Stimulated activated effector memory CD8-positive, alpha-beta T cell treated with anti-CD3 and anti-CD28 coated beads, Interleukin-12 subunit alpha, Interleukin-12 subunit beta, amount 100 ng/mL, for 72 hours (primary cell): ENCODE measurements at regions not wholly inside any gene's neighbourhood (a gene's known extent, or its start where the extent isn't known, plus 50 kb on each side); places are given as distances from the start of the nearest gene placed in this dataset.

ENCODE experiments used
- ATAC-seq: fragments of 150-1000 bp; cut with Tn5 transposase; 2 replicates; pipeline ENCODE4 v1.10.0; 2021
- DNase-seq, 2 donors: peaks; one replicate each; pipeline ENCODE4 v3.0.0; 2021 to 2022; ENCODE audit warnings: low spot score in 2 of 2
- H3K27ac Mint-ChIP-seq: one replicate; pipeline ENCODE4 v1.8.0; 2022; ENCODE audit warnings: mild to moderate bottlenecking, mixed read lengths
- H3K36me3 Mint-ChIP-seq: one replicate; pipeline ENCODE4 v1.8.0; 2022; ENCODE audit warnings: mild to moderate bottlenecking, mixed read lengths
- H3K4me1 Mint-ChIP-seq: one replicate; pipeline ENCODE4 v1.8.0; 2022; ENCODE audit warnings: mixed read lengths
- H3K4me3 Mint-ChIP-seq: one replicate; pipeline ENCODE4 v1.8.0; 2022; ENCODE audit warnings: mild to moderate bottlenecking, mixed read lengths
- H3K9me3 Mint-ChIP-seq: one replicate; pipeline ENCODE4 v1.8.0; 2022; ENCODE audit warnings: mixed read lengths

- peaks cover 10% of the 10 kb centered on the region for H3K9me3 Mint-ChIP-seq
- H3K36me3 Mint-ChIP-seq: no peaks in the 10 kb centered on the region
- no peak for ATAC-seq
Observed at GRCh38 chr11:25928076-25928475, 403.9 kb upstream of the ANO3 start.

GRCh38 chr11:25938952-25939351 lies 393.0 kb upstream of the ANO3 start:
- no peaks in the 10 kb centered on the region for H3K4me1 Mint-ChIP-seq
- peaks cover 14% of the 10 kb centered on the region for H3K9me3 Mint-ChIP-seq
- no peak for DNase-seq
- no peak overlapping the region for H3K4me3 Mint-ChIP-seq
- H3K27ac Mint-ChIP-seq: no peak overlapping the region
- no peak for ATAC-seq
- H3K36me3 Mint-ChIP-seq: no peaks in the 10 kb centered on the region

More at GRCh38 chr11:25928076-25928475, 403.9 kb upstream of the ANO3 start:
- no peak for DNase-seq
- H3K27ac Mint-ChIP-seq: no peak overlapping the region
- no peak overlapping the region for H3K4me3 Mint-ChIP-seq
- H3K4me1 Mint-ChIP-seq: no peaks in the 10 kb centered on the region

DNA sequence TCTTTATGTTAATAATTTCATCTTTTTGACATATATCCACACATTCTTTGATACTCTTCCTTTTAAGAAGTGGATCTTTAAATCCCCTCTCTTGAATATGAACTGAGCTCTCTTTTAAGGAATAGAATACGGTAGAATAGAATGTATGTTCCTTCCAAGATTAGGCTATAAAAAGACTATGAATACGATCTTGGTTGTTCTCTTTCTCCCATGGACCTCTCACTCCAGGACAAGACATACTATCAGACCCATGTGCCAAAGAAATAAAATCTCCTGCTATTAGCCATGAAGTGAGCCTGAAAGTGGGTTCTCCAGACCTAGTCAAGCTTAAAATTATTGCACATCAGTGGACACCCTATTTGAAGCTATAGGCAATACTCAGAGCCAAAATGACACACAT lies 392.2 kb upstream of the ANO3 start:
- no peak overlapping the region for H3K27ac Mint-ChIP-seq
- ATAC-seq (no peak), DNase-seq (no peak)
- no peak overlapping the region for H3K4me3 Mint-ChIP-seq
- H3K4me1 Mint-ChIP-seq: no peaks in the 10 kb centered on the region
- no peaks in the 10 kb centered on the region for H3K36me3 Mint-ChIP-seq
- peaks cover 14% of the 10 kb centered on the region for H3K9me3 Mint-ChIP-seq

DNA sequence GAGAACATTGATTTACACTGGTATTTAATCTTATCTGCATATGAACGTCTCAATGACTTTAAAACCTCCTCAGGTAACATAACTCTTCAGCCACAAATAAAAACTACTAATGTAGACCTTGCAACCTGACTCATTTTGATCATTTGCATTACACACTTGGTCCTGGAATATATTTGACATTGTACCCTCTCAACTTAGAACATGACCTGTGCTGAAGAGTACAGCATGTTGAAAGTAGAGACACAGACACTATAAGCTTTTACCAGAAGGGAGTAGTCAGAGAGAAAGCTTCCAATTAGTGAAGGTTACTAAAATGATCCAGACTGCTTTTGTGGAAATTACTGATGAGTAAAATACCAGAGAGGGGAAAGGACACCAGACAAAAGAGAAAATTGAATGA lies 390.6 kb upstream of the ANO3 start:
- H3K36me3 Mint-ChIP-seq: no peaks in the 10 kb centered on the region
- DNase-seq (no peak), ATAC-seq (no peak)
- H3K27ac Mint-ChIP-seq: no peak overlapping the region
- no peak overlapping the region for H3K4me3 Mint-ChIP-seq
- H3K4me1 Mint-ChIP-seq: no peaks in the 10 kb centered on the region
- H3K9me3 Mint-ChIP-seq: peaks cover 17% of the 10 kb centered on the region

DNA sequence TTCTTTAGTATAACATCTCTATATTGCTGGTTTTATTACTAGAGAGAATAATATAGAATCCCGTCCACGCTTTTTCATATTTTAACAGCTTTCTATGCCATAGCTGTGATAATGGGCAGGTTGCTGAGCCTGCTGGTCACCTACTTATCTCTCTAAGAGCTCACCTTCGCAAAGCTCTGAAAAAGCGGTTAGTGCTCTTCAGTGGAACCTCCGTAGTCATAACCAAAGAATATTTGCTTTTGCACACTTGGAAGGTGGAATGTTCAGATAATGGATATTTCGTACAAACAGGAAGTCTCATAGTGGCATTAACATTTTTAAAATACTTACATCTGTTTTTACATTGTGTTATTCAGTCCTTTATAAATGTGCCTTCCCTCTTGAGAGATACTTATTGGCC lies 388.9 kb upstream of the ANO3 start:
- H3K4me1 Mint-ChIP-seq: no peaks in the 10 kb centered on the region
- peaks cover 16% of the 10 kb centered on the region for H3K9me3 Mint-ChIP-seq
- no peaks in the 10 kb centered on the region for H3K36me3 Mint-ChIP-seq
- no peak overlapping the region for H3K27ac Mint-ChIP-seq
- no peak for DNase-seq
- no peak for ATAC-seq
- no peak overlapping the region for H3K4me3 Mint-ChIP-seq

- Mint-ChIP-seq H3K27ac (no peak overlapping the region), H3K4me1 (no peaks in the 10 kb centered on the region), H3K9me3 (peaks cover 16% of the 10 kb centered on the region), H3K36me3 (no peaks in the 10 kb centered on the region), H3K4me3 (no peak overlapping the region)
- no peak for ATAC-seq
- no peak for DNase-seq
Observed at GRCh38 chr11:25943777-25944661, 387.9 kb upstream of the ANO3 start.

DNA sequence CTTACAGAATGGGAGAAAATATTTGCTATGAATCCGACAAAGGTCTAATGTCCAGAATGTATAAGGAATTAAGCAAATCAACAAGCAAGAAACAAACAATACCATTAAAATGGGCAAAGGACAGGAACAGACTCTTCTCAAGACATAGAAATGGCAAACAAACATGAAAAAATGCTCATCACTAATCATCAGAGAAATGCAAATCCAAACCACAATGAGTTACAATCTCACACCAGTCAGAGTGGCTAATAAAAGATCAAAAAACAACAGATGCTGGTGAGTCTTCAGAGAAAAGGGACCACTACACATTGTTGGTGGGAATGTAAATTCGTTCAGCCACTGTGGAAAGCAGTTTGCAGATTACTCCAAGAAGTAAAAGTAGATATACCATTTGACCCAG lies 382.0 kb upstream of the ANO3 start:
- Mint-ChIP-seq H3K4me1 (no peaks in the 10 kb centered on the region), H3K9me3 (peaks cover 22% of the 10 kb centered on the region), H3K4me3 (no peak overlapping the region), H3K36me3 (no peaks in the 10 kb centered on the region), H3K27ac (no peak overlapping the region)
- ATAC-seq (no peak), DNase-seq (no peak)

DNA sequence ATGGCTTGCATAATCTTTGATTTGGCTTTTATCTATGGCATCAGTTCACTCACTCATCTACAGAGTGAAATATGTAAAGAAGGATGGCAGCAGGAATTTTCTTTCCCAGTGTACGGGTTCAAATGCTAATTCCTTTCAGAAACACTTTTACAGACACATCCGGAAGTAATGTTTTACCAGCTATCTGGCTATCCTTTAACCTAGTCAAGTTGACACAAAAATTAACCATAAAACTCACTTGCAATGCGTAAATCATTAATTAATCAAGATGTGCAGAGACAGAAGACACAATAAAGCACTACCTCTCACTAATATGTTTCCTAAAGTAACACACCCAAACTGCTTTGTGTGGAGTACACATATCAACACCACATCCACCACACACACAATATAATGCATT lies 378.9 kb upstream of the ANO3 start:
- H3K36me3 Mint-ChIP-seq: no peaks in the 10 kb centered on the region
- ATAC-seq: no peak
- H3K4me1 Mint-ChIP-seq: no peaks in the 10 kb centered on the region
- no peak for DNase-seq
- peaks cover 19% of the 10 kb centered on the region for H3K9me3 Mint-ChIP-seq
- no peak overlapping the region for H3K4me3 Mint-ChIP-seq
- H3K27ac Mint-ChIP-seq: no peak overlapping the region

DNA sequence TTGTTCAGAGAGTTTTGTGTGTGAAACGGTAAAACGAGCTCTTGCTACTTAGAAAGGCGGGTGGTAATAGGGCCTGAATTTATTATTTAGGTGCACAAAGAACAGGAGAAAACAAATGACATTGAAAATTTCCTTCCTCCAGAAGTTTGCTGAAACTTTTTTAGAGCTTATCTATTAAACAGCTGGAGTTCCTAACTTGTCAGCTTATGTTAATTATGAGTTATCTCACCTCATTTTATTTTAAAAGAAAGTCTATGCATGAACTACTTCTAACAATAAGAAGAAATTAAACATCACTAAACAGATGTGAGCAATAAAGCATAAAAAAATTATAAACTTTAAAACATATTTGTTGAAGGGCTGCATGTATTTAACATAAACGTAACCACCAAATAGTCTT lies 373.9 kb upstream of the ANO3 start:
- H3K9me3 Mint-ChIP-seq: peaks cover 18% of the 10 kb centered on the region
- H3K27ac Mint-ChIP-seq: no peak overlapping the region
- no peaks in the 10 kb centered on the region for H3K4me1 Mint-ChIP-seq
- H3K36me3 Mint-ChIP-seq: no peaks in the 10 kb centered on the region
- DNase-seq (no peak), ATAC-seq (no peak)
- H3K4me3 Mint-ChIP-seq: no peak overlapping the region

GRCh38 chr11:25961539-25961938 lies 370.4 kb upstream of the ANO3 start:
- H3K27ac Mint-ChIP-seq: no peak overlapping the region
- H3K4me3 Mint-ChIP-seq: no peak overlapping the region
- DNase-seq (no peak), ATAC-seq (no peak)
- no peaks in the 10 kb centered on the region for H3K4me1 Mint-ChIP-seq
- peaks cover 14% of the 10 kb centered on the region for H3K9me3 Mint-ChIP-seq
- H3K36me3 Mint-ChIP-seq: no peaks in the 10 kb centered on the region

DNA sequence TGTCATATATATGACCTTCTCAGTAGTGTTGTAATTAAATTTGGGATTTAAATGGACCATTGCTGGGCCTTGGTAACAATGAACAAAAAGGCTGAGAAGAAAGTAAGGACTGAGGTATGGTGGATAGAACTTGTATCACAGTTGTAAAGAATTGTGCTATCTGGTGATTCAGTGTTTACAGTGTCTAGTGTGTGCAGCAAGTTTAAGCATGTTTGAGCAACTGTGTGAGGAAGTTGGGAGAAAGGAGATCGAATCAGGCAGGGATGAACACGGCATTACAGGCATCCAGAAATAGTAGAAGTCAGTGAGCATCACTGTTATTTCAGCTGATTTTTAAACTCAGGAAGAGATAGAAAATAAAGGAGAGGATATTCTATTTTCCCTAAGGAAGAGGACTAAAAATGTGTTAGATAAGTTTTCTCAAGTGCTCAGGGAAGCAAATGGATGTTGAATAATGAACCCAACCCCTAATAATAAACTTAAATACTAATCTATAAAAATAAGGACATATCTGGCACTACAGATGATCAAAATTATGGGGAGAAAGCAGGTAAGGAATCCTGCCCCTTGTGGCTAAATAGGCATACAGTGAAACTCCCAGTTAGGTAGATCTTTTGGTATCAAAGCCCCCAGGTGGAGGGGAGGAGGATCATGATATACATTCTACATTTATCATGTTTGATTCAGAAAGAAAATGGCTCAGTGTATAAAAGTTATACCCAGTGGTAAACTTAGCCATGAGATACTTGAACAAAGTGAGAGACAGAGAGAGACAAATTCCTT lies 361.0 kb upstream of the ANO3 start:
- DNase-seq (no peak), ATAC-seq (no peak)
- H3K4me1 Mint-ChIP-seq: no peaks in the 10 kb centered on the region
- H3K36me3 Mint-ChIP-seq: no peaks in the 10 kb centered on the region
- H3K4me3 Mint-ChIP-seq: no peak overlapping the region
- H3K27ac Mint-ChIP-seq: no peak overlapping the region
- H3K9me3 Mint-ChIP-seq: peaks cover 13% of the 10 kb centered on the region

DNA sequence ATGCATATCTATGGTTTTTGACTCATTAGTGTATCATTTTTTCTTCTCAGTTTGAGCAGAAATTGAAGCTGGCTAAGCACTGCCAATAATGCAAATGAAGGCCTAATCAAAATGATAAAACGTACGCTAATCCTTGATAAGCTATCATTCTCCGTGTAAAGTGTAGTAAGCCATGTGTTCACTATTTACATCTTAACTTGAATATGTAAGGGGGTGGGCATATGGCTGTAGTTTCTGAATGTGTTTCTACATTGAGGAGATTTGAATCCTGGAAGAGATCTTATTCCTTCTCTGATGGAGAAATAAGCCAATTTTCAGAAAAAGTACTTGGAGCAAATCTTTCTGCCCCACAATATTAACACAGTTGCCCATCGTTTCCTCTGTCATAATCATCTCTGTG lies 351.8 kb upstream of the ANO3 start:
- Mint-ChIP-seq H3K36me3 (no peaks in the 10 kb centered on the region), H3K9me3 (peaks cover 16% of the 10 kb centered on the region), H3K4me1 (no peaks in the 10 kb centered on the region), H3K4me3 (no peak overlapping the region), H3K27ac (no peak overlapping the region)
- ATAC-seq (no peak), DNase-seq (no peak)

GRCh38 chr11:25981998-25982397 lies 349.9 kb upstream of the ANO3 start:
- Mint-ChIP-seq H3K4me1 (no peaks in the 10 kb centered on the region), H3K9me3 (peaks cover 17% of the 10 kb centered on the region), H3K4me3 (no peak overlapping the region), H3K36me3 (no peaks in the 10 kb centered on the region), H3K27ac (no peak overlapping the region)
- no peak for ATAC-seq
- no peak for DNase-seq

- ATAC-seq: no peak
Observed at GRCh38 chr11:25983280-25983679, 348.6 kb upstream of the ANO3 start.

GRCh38 chr11:25988178-25988577 lies 343.8 kb upstream of the ANO3 start:
- DNase-seq: no peak
- no peak for ATAC-seq
- H3K27ac Mint-ChIP-seq: no peak overlapping the region
- peaks cover 18% of the 10 kb centered on the region for H3K9me3 Mint-ChIP-seq
- no peak overlapping the region for H3K4me3 Mint-ChIP-seq
- no peaks in the 10 kb centered on the region for H3K36me3 Mint-ChIP-seq
- H3K4me1 Mint-ChIP-seq: no peaks in the 10 kb centered on the region

More at GRCh38 chr11:25983280-25983679, 348.6 kb upstream of the ANO3 start:
- no peak for DNase-seq
- no peaks in the 10 kb centered on the region for H3K36me3 Mint-ChIP-seq
- no peaks in the 10 kb centered on the region for H3K4me1 Mint-ChIP-seq
- H3K27ac Mint-ChIP-seq: no peak overlapping the region
- peaks cover 15% of the 10 kb centered on the region for H3K9me3 Mint-ChIP-seq
- no peak overlapping the region for H3K4me3 Mint-ChIP-seq

GRCh38 chr11:25990406-25990805 lies 341.5 kb upstream of the ANO3 start:
- H3K36me3 Mint-ChIP-seq: no peaks in the 10 kb centered on the region
- ATAC-seq (no peak), DNase-seq (no peak)
- no peak overlapping the region for H3K4me3 Mint-ChIP-seq
- H3K27ac Mint-ChIP-seq: no peak overlapping the region
- no peaks in the 10 kb centered on the region for H3K4me1 Mint-ChIP-seq
- H3K9me3 Mint-ChIP-seq: peaks cover 19% of the 10 kb centered on the region
